Naive thymus-derived CD4-positive, alpha-beta T cell (primary cell): ENCODE measurements at regions not wholly inside any gene's neighbourhood (a gene's known extent, or its start where the extent isn't known, plus 50 kb on each side); places are given as distances from the start of the nearest gene placed in this dataset.

Source experiments
- ATAC-seq: fragments of 150-1000 bp; cut with Tn5 transposase; 2 replicates; pipeline ENCODE4 v1.10.0; 2021; ENCODE audit warnings: mild to moderate bottlenecking, moderate library complexity
- CTCF ChIA-PET: fragments of 350-600 bp; sonication (Branson Sonifier 250); formaldehyde crosslinking; loops from one replicate; lab custom pipeline; 2021; ENCODE audit warnings: antibody characterized with exemption; lab: Charles Lee
- POLR2A ChIA-PET: fragments of 350-600 bp; sonication (Branson Sonifier 250); formaldehyde crosslinking; loops from one replicate; lab custom pipeline; 2021; ENCODE audit warnings: antibody characterized with exemption, inconsistent platforms; lab: Charles Lee
- DNase-seq, 9 donors: peaks; one replicate each; pipeline versions ENCODE4 v3.0.0 to v3.0.0-alpha.2; 2020 to 2022; ENCODE audit warnings: mixed read lengths in 1 of 9
- H3K27ac ChIP-seq: one replicate; pipeline ENCODE4 v1.7.0; 2013; ENCODE audit warnings: mild to moderate bottlenecking, low read depth, low read length, moderate library complexity
- H3K27me3 ChIP-seq, 2 donors: one replicate each; pipeline ENCODE4 v1.7.0; 2013; ENCODE audit warnings: low read length in 2 of 2, mild to moderate bottlenecking in 2 of 2, moderate library complexity in 2 of 2; ENCODE audit not compliant: control insufficient read depth in 2 of 2, insufficient read depth in 2 of 2
- H3K36me3 ChIP-seq, 3 experiments: 1 replicate in 2 of 3; 2 replicates in 1 of 3; pipeline ENCODE4 v1.7.0; 2013; ENCODE audit warnings: low read length in 3 of 3, mild to moderate bottlenecking in 3 of 3, moderate library complexity in 1 of 3; ENCODE audit not compliant: insufficient read depth in 3 of 3, control insufficient read depth in 2 of 3
- H3K4me1 ChIP-seq, 2 donors: one replicate each; pipeline ENCODE4 v1.7.0; 2013; ENCODE audit warnings: low read length in 2 of 2, mild to moderate bottlenecking in 2 of 2, moderate library complexity in 1 of 2; ENCODE audit not compliant: control insufficient read depth in 2 of 2, insufficient read depth in 2 of 2
- H3K4me3 ChIP-seq: 2 replicates; pipeline ENCODE4 v1.7.0; 2013; ENCODE audit warnings: mild to moderate bottlenecking, low read length
- H3K9me3 ChIP-seq, 3 experiments: 1 replicate in 2 of 3; 2 replicates in 1 of 3; pipeline ENCODE4 v1.7.0; 2013; ENCODE audit warnings: low read length in 3 of 3; ENCODE audit not compliant: control insufficient read depth in 2 of 3
- H3K27ac Mint-ChIP-seq, 9 donors: one replicate each; pipeline ENCODE4 v1.8.0; 2020 to 2022; ENCODE audit warnings: mixed read lengths in 9 of 9, mild to moderate bottlenecking in 8 of 9, moderate library complexity in 5 of 9, inconsistent platforms in 2 of 9
- H3K27me3 Mint-ChIP-seq, 5 donors: one replicate each; pipeline ENCODE4 v1.8.0; 2021 to 2022; ENCODE audit warnings: mixed read lengths in 5 of 5, mild to moderate bottlenecking in 1 of 5
- H3K36me3 Mint-ChIP-seq, 5 donors: one replicate each; pipeline ENCODE4 v1.8.0; 2020 to 2022; ENCODE audit warnings: mixed read lengths in 5 of 5, mild to moderate bottlenecking in 3 of 5, inconsistent platforms in 1 of 5
- H3K4me1 Mint-ChIP-seq, 7 donors: one replicate each; pipeline ENCODE4 v1.8.0; 2020 to 2022; ENCODE audit warnings: mixed read lengths in 7 of 7, mild to moderate bottlenecking in 3 of 7, inconsistent platforms in 1 of 7
- H3K4me3 Mint-ChIP-seq, 10 donors: one replicate each; pipeline ENCODE4 v1.8.0; 2020 to 2022; ENCODE audit warnings: mild to moderate bottlenecking in 10 of 10, mixed read lengths in 10 of 10, moderate library complexity in 6 of 10, inconsistent platforms in 2 of 10
- H3K9me3 Mint-ChIP-seq, 11 donors: one replicate each; pipeline ENCODE4 v1.8.0; 2020 to 2022; ENCODE audit warnings: mixed read lengths in 11 of 11, mild to moderate bottlenecking in 4 of 11, inconsistent platforms in 1 of 11, moderate library complexity in 1 of 11
- intact Hi-C, 2 donors: fragments of 100-400 bp; cut with micrococcal nuclease; formaldehyde crosslinking; loops; one replicate each; pipeline ENCODE4 v1.15.1; 2023

DNA sequence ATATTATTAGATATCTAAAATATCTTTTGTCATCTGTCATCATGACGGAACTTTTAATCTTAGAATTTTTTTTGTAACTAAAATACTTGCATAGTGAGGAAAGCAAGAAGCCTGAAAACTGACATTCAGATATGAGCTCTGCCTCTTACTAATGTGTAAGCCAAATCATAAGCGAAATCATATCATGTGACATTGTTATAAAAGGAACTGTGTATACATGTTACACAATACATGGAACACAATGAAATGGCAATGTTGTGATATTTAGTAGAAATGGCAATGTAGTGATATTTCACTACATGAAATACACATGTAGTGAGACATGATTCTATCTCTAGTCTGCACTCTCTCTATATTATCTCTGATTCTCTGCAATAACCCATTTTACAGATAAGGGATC lies 1016.4 kb upstream of the PIK3C3 start:
- CTCF ChIA-PET, result no interaction called here
- no peaks in the 10 kb centered on the region for H3K36me3 Mint-ChIP-seq
- intact Hi-C loops, result loop anchor here in 1 of 2 donors (10.0 kb wide), 1 partner anchor 56 kb away; no protein-coding TSS in a partner anchor
- H3K27ac Mint-ChIP-seq, result no peak overlapping the region
- H3K9me3 ChIP-seq, result no peaks in the 10 kb centered on the region
- H3K4me3 ChIP-seq, result no peak overlapping the region
- H3K27me3 Mint-ChIP-seq, result no peaks in the 10 kb centered on the region
- ATAC-seq, result no peak
- no peak overlapping the region for H3K4me3 Mint-ChIP-seq
- H3K27me3 ChIP-seq, result no peaks in the 10 kb centered on the region
- H3K9me3 Mint-ChIP-seq, result peaks cover 1 to 22% (median 6%) of the 10 kb centered on the region in 11 donors
- no peaks in the 10 kb centered on the region for H3K4me1 Mint-ChIP-seq
- POLR2A ChIA-PET, result no interaction called here
- no peak overlapping the region for H3K27ac ChIP-seq
- H3K4me1 ChIP-seq, result no peaks in the 10 kb centered on the region
- no peaks in the 10 kb centered on the region for H3K36me3 ChIP-seq
- no peak for DNase-seq

DNA sequence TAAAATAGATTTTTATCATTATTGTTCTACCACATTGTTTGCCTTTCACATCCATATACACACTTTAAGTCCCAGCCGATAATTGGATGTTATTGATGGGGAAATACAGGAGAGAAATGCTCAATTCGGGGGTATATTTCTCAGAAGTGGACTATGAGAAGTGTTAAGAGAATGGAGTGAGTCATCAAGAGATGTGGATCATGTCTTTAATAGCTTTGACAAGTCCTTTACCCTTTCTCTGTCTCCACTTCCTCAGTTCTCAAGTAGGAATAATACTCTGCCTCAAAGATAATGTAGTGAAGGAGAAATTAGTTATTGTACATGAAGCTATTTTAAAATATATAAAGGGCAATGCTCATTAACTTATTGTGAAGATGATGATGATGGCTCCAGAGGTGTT lies 1017.6 kb upstream of the PIK3C3 start:
- ATAC-seq (no peak), DNase-seq (no peak)
- no peaks in the 10 kb centered on the region for H3K4me1 Mint-ChIP-seq
- Histone ChIP-seq H3K4me1 (no peaks in the 10 kb centered on the region), H3K4me3 (no peak overlapping the region), H3K9me3 (no peaks in the 10 kb centered on the region), H3K36me3 (no peaks in the 10 kb centered on the region), H3K27ac (no peak overlapping the region), H3K27me3 (no peaks in the 10 kb centered on the region)
- ChIA-PET CTCF (no interaction called here), POLR2A (no interaction called here)
- intact Hi-C loops, result loop anchor here in 1 of 2 donors (10.0 kb wide), 1 partner anchor 57 kb away; no protein-coding TSS in a partner anchor
- no peaks in the 10 kb centered on the region for H3K36me3 Mint-ChIP-seq
- H3K27me3 Mint-ChIP-seq, result no peaks in the 10 kb centered on the region
- H3K9me3 Mint-ChIP-seq, result peaks cover 0 to 22% (median 5%) of the 10 kb centered on the region in 11 donors
- H3K27ac Mint-ChIP-seq, result no peak overlapping the region
- H3K4me3 Mint-ChIP-seq, result no peak overlapping the region

DNA sequence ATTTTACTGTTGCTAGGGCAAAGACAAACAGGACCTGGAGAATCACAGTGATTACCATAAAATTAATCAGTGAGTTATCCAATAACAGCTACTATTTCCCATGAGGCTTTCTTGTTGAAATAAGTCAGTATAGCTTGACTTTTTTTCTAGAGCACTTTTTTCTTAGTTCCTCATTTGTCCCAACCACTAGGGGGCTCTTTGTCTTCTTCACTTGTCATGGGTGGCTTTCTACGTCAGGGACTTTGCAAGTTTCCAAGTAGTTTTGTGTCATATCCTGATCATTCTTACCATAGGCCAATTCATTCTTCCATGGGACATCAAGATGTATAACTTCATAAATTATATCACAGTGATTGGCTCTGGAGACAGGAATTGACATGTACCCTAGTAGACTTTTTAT lies 1019.6 kb upstream of the PIK3C3 start:
- Mint-ChIP-seq H3K27ac (no peak overlapping the region), H3K9me3 (peaks cover 0 to 22% (median 4%) of the 10 kb centered on the region in 11 donors), H3K27me3 (no peaks in the 10 kb centered on the region), H3K36me3 (no peaks in the 10 kb centered on the region), H3K4me1 (no peaks in the 10 kb centered on the region), H3K4me3 (no peak overlapping the region)
- DNase-seq (no peak), ATAC-seq (no peak)
- no peaks in the 10 kb centered on the region for H3K9me3 ChIP-seq
- no peaks in the 10 kb centered on the region for H3K36me3 ChIP-seq
- POLR2A ChIA-PET, result no interaction called here
- H3K4me1 ChIP-seq, result no peaks in the 10 kb centered on the region
- H3K27ac ChIP-seq, result no peak overlapping the region
- intact Hi-C loops, result loop anchor here in 1 of 2 donors (2.0 to 10.0 kb wide), 2 partner anchors 59 to 971 kb away; no protein-coding TSS in a partner anchor
- CTCF ChIA-PET, result no interaction called here
- no peak overlapping the region for H3K4me3 ChIP-seq
- no peaks in the 10 kb centered on the region for H3K27me3 ChIP-seq

DNA sequence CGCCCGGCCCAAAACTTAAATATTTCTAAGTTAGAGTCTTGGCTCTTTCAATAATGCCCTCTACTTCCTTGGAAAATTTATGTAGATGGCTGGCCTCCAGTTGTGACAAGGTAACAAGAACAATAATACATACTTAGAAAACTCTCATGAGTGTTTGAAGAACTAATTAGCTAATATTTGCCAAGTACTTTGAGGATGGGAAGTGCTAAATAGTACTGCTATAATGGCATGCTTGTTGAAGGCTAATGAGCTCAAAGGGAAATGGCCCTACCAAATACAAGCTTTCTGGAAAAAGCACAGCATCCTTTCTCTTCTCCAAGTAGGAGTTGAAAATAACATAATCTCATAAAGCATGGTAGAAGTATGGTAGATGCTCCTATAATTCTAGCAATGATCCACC lies 1022.2 kb upstream of the PIK3C3 start:
- ATAC-seq, result no peak
- H3K36me3 ChIP-seq, result no peaks in the 10 kb centered on the region
- H3K4me1 ChIP-seq, result no peaks in the 10 kb centered on the region
- H3K27me3 ChIP-seq, result no peaks in the 10 kb centered on the region
- POLR2A ChIA-PET, result no interaction called here
- no peaks in the 10 kb centered on the region for H3K9me3 ChIP-seq
- no peaks in the 10 kb centered on the region for H3K36me3 Mint-ChIP-seq
- no peak for DNase-seq
- no peaks in the 10 kb centered on the region for H3K27me3 Mint-ChIP-seq
- no peaks in the 10 kb centered on the region for H3K4me1 Mint-ChIP-seq
- no peak overlapping the region for H3K27ac Mint-ChIP-seq
- CTCF ChIA-PET, result interaction anchor here (0.7 kb wide), 1 partner anchor 17 kb away, joined by 3 read pairs; no protein-coding TSS in a partner anchor
- H3K4me3 ChIP-seq, result no peak overlapping the region
- intact Hi-C loops, result loop anchor here in 1 of 2 donors (2.0 to 10.0 kb wide), 2 partner anchors 20 to 62 kb away; no protein-coding TSS in a partner anchor
- peaks cover 0 to 22% (median 4%) of the 10 kb centered on the region in 11 donors for H3K9me3 Mint-ChIP-seq
- H3K27ac ChIP-seq, result no peak overlapping the region
- H3K4me3 Mint-ChIP-seq, result no peak overlapping the region

DNA sequence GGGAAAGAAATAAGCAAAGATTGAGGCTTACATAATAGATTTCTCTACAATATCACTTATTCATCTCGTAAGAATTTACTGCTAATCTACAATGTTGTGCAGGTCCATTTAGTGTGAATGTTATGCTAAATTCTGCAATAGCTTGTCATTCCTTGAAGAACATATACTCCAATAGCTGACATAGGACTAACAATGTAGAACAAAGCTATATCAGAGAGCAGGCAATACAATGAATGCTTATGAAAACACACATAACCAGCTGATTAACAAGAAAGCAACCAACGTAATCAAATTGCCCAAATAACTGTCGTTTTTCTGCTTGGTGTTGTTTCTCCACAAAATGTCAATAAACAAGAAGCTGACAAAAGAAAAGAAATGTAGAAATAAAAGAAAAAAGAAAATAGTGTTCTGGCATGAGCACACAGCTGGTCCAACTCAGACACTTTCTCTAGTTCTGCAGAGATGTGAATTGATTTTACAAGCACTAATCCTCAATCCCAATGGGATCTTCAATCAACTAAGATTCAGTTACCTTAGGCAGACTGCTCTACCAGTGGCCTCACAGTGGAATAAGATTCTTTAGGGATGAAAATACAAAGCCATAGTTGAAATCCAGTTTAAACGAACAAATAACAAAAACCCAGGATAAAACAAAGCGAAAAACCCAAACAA lies 1024.7 kb upstream of the PIK3C3 start:
- Histone ChIP-seq H3K27ac (no peak overlapping the region), H3K27me3 (no peaks in the 10 kb centered on the region), H3K36me3 (no peaks in the 10 kb centered on the region), H3K4me3 (no peak overlapping the region), H3K4me1 (no peaks in the 10 kb centered on the region), H3K9me3 (no peaks in the 10 kb centered on the region)
- Mint-ChIP-seq H3K36me3 (no peaks in the 10 kb centered on the region), H3K4me3 (no peak overlapping the region), H3K27ac (no peak overlapping the region), H3K9me3 (peaks cover 0 to 18% (median 4%) of the 10 kb centered on the region in 11 donors), H3K4me1 (no peaks in the 10 kb centered on the region), H3K27me3 (no peaks in the 10 kb centered on the region)
- ChIA-PET POLR2A (no interaction called here), CTCF (no interaction called here)
- ATAC-seq (no peak), DNase-seq (no peak)
- intact Hi-C loops, result loop anchor here in 1 of 2 donors (10.0 kb wide), 1 partner anchor 64 kb away; no protein-coding TSS in a partner anchor

DNA sequence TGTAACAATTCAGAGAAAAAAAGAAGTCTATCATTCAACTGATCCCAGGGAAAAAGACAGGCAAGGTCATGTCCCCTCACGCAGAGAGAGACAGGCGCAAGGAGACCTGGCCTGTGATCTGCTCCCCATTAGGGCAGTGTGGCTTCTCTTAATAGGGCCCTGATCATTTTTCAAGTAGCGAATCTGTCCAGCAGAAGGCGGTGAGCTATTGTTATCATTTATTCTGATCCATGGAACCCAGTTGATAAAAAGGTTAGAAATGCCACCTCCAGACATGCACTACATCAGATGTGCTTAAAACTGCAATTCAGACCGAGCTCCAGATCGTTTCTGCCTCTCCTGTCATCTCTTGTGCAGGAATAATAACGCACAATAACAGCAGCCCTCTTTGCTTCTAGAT lies 1025.6 kb upstream of the PIK3C3 start:
- Histone ChIP-seq H3K27ac (no peak overlapping the region), H3K4me1 (no peaks in the 10 kb centered on the region), H3K4me3 (no peak overlapping the region), H3K36me3 (no peaks in the 10 kb centered on the region), H3K9me3 (no peaks in the 10 kb centered on the region), H3K27me3 (no peaks in the 10 kb centered on the region)
- H3K4me3 Mint-ChIP-seq, result no peak overlapping the region
- H3K27me3 Mint-ChIP-seq, result no peaks in the 10 kb centered on the region
- ATAC-seq, result no peak
- DNase-seq, result no peak
- ChIA-PET CTCF (no interaction called here), POLR2A (no interaction called here)
- no peaks in the 10 kb centered on the region for H3K4me1 Mint-ChIP-seq
- no peaks in the 10 kb centered on the region for H3K36me3 Mint-ChIP-seq
- peaks cover 0 to 15% (median 3%) of the 10 kb centered on the region in 11 donors for H3K9me3 Mint-ChIP-seq
- H3K27ac Mint-ChIP-seq, result no peak overlapping the region
- intact Hi-C loops, result no loop called here

DNA sequence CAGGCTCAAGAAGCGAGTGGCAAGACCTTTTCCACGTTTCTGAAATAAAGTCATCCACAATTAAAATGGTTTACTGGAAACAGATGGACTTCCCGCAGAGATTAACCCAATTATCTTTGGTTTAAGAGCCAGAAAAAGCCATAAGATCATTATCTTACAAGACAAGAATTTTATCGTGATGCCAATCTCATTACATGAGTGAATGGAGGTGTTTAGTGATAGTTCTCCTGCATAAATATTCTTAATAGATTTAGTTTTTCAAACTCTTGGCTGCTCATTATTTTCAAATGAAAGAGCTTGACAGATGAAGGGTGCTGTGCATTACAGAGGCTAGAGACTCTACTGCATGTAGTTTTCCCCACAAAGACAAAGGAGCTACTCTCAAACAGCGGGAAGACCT lies 1028.4 kb upstream of the PIK3C3 start:
- peaks cover 0 to 8% (median 5%) of the 10 kb centered on the region in 11 donors for H3K9me3 Mint-ChIP-seq
- Histone ChIP-seq H3K27ac (no peak overlapping the region), H3K9me3 (no peaks in the 10 kb centered on the region), H3K36me3 (no peaks in the 10 kb centered on the region), H3K4me3 (no peak overlapping the region), H3K27me3 (no peaks in the 10 kb centered on the region), H3K4me1 (no peaks in the 10 kb centered on the region)
- H3K36me3 Mint-ChIP-seq, result no peaks in the 10 kb centered on the region
- ChIA-PET CTCF (no interaction called here), POLR2A (no interaction called here)
- no peaks in the 10 kb centered on the region for H3K4me1 Mint-ChIP-seq
- H3K27me3 Mint-ChIP-seq, result no peaks in the 10 kb centered on the region
- no peak overlapping the region for H3K4me3 Mint-ChIP-seq
- ATAC-seq (no peak), DNase-seq (no peak)
- intact Hi-C loops, result no loop called here
- no peak overlapping the region for H3K27ac Mint-ChIP-seq
